SIG-M5 (cell line): ENCODE measurements at regions not wholly inside any gene's neighbourhood (a gene's known extent, or its start where the extent isn't known, plus 50 kb on each side); places are given as distances from the start of the nearest gene placed in this dataset.
"Not testable (repeated sequence)": the region's sequence is repeated elsewhere in the genome, so short reads cannot be mapped to it uniquely, and the experiment has no call there.

ENCODE experiments used
- DNase-seq: peaks from one replicate; lab custom pipeline; 2025; lab: John Stamatoyannopoulos, UW

- DNase-seq, result no peak
These were observed 91.9 kb downstream of the FCRL5 start for GRCh38 chr1:157460381-157460780.

- DNase-seq, result no peak
These were observed 95.0 kb downstream of the FCRL5 start for GRCh38 chr1:157457279-157457678.

GRCh38 chr1:157455318-157455717, 97.0 kb downstream of the FCRL5 start:
- DNase-seq, result no peak

- no peak for DNase-seq
These were observed 102.2 kb downstream of the FCRL5 start for GRCh38 chr1:157450106-157450505.

- DNase-seq, result no peak
These were observed 103.7 kb downstream of the FCRL5 start for GRCh38 chr1:157448636-157449035.

GRCh38 chr1:157446356-157446755, 106.0 kb downstream of the FCRL5 start:
- DNase-seq, result not testable (repeated sequence)

GRCh38 chr1:157445616-157446140, 106.6 kb downstream of the FCRL5 start:
- DNase-seq, result not testable (repeated sequence)

- no peak for DNase-seq
These were observed 110.2 kb downstream of the FCRL5 start for GRCh38 chr1:157442065-157442464.

- DNase-seq, result no peak
These were observed 112.9 kb downstream of the FCRL5 start for GRCh38 chr1:157439302-157439954.

- no peak for DNase-seq
These were observed 113.7 kb downstream of the FCRL5 start for GRCh38 chr1:157438613-157439012.

GRCh38 chr1:157438146-157438545, 114.2 kb downstream of the FCRL5 start:
- no peak for DNase-seq

- peak; percentile 96 for DNase-seq
These were observed 115.0 kb downstream of the FCRL5 start for GRCh38 chr1:157437296-157437695.

- DNase-seq, result no peak
These were observed 120.6 kb downstream of the FCRL5 start for GRCh38 chr1:157431751-157432150.

GRCh38 chr1:157429601-157430240, 122.6 kb downstream of the FCRL5 start:
- DNase-seq, result no peak

GRCh38 chr1:157423764-157424163, 128.6 kb downstream of the FCRL5 start:
- not testable (repeated sequence) for DNase-seq

- DNase-seq, result no peak
These were observed 132.3 kb downstream of the FCRL5 start for GRCh38 chr1:157419845-157420542.

GRCh38 chr1:157418659-157419058, 133.7 kb downstream of the FCRL5 start:
- no peak for DNase-seq

- no peak for DNase-seq
These were observed 134.1 kb downstream of the FCRL5 start for GRCh38 chr1:157418231-157418630.

GRCh38 chr1:157415661-157416060, 136.7 kb downstream of the FCRL5 start:
- DNase-seq, result no peak

- DNase-seq, result no peak
These were observed 140.0 kb downstream of the FCRL5 start for GRCh38 chr1:157412308-157412707.

- DNase-seq, result no peak
These were observed 140.5 kb downstream of the FCRL5 start for GRCh38 chr1:157411769-157412168.

- DNase-seq, result no peak
These were observed 141.3 kb downstream of the FCRL5 start for GRCh38 chr1:157411064-157411463.

- no peak for DNase-seq
These were observed 141.9 kb downstream of the FCRL5 start for GRCh38 chr1:157410457-157410856.
